GM23338 (cell line): ENCODE measurements at regions not wholly inside any gene's neighbourhood (a gene's known extent, or its start where the extent isn't known, plus 50 kb on each side); places are given as distances from the start of the nearest gene placed in this dataset.

Experiments used
- ATAC-seq: fragments of 200-7000 bp; cut with Tn5 transposase; 3 replicates; pipeline ENCODE4 v1.9.1; 2020
- DNase-seq: peaks from one replicate; pipeline ENCODE4 v3.0.0-alpha.2; 2015; ENCODE audit warnings: low spot score
- H2AFZ ChIP-seq: fragments of 200-600 bp; sonication (generic); 2 replicates; pipeline ENCODE4 v1.8.0; 2016; ENCODE audit warnings: antibody characterized with exemption, mild to moderate bottlenecking, moderate library complexity
- H3F3A ChIP-seq: fragments of 200-600 bp; sonication (generic); replicated peaks from 2 replicates; pipeline ENCODE4 v1.8.0; 2017; ENCODE audit warnings: antibody characterized with exemption, mixed run types, low read depth
- H3K27ac ChIP-seq: fragments of 200-600 bp; sonication (generic); 2 replicates; pipeline ENCODE4 v1.6.1; 2016; ENCODE audit warnings: low read depth
- H3K27me3 ChIP-seq: fragments of 200-600 bp; sonication (generic); 2 replicates; pipeline ENCODE4 v1.8.0; 2016; ENCODE audit warnings: mild to moderate bottlenecking, mixed run types, moderate library complexity; ENCODE audit not compliant: insufficient read depth
- H3K36me3 ChIP-seq: fragments of 200-600 bp; sonication (generic); 2 replicates; pipeline ENCODE4 v1.8.0; 2016; ENCODE audit warnings: mild to moderate bottlenecking; ENCODE audit not compliant: insufficient read depth
- H3K4me1 ChIP-seq: fragments of 200-600 bp; sonication (generic); 2 replicates; pipeline ENCODE4 v1.8.0; 2016; ENCODE audit warnings: mild to moderate bottlenecking, moderate library complexity; ENCODE audit not compliant: insufficient read depth
- H3K4me2 ChIP-seq: fragments of 200-600 bp; sonication (generic); 2 replicates; pipeline ENCODE4 v1.7.1; 2017; ENCODE audit warnings: mixed run types
- H3K4me3 ChIP-seq: fragments of 200-600 bp; sonication (generic); 2 replicates; pipeline ENCODE4 v1.6.1; 2016; ENCODE audit warnings: mixed run types
- H3K79me2 ChIP-seq: fragments of 200-600 bp; sonication (generic); replicated peaks from 2 replicates; pipeline ENCODE4 v1.8.0; 2017; ENCODE audit warnings: mild to moderate bottlenecking; ENCODE audit not compliant: insufficient read depth
- H3K9me2 ChIP-seq: fragments of 200-600 bp; sonication (generic); 2 replicates; pipeline ENCODE4 v1.8.0; 2017; ENCODE audit not compliant: insufficient read depth
- H4K20me1 ChIP-seq: fragments of 200-600 bp; sonication (generic); replicated peaks from 2 replicates; pipeline ENCODE4 v1.8.0; 2017; ENCODE audit warnings: mild to moderate bottlenecking; ENCODE audit not compliant: insufficient read depth
- H3K27ac Mint-ChIP-seq: 2 replicates; pipeline ENCODE4 v1.8.0; 2020; ENCODE audit warnings: inconsistent platforms, mild to moderate bottlenecking, moderate library complexity, mixed read lengths
- H3K27me3 Mint-ChIP-seq: 3 replicates; pipeline ENCODE4 v1.8.0; 2022; ENCODE audit warnings: low read depth, mild to moderate bottlenecking, moderate library complexity, mixed read lengths, inconsistent platforms; ENCODE audit not compliant: insufficient read depth, poor library complexity
- H3K36me3 Mint-ChIP-seq: 3 replicates; pipeline ENCODE4 v1.8.0; 2021; ENCODE audit warnings: low read depth, mild to moderate bottlenecking, inconsistent platforms, moderate library complexity, mixed read lengths
- H3K4me1 Mint-ChIP-seq: 3 replicates; pipeline ENCODE4 v1.8.0; 2020; ENCODE audit warnings: mild to moderate bottlenecking, inconsistent platforms, mixed read lengths
- H3K4me3 Mint-ChIP-seq: 3 replicates; pipeline ENCODE4 v1.8.0; 2021; ENCODE audit warnings: moderate library complexity, mild to moderate bottlenecking, inconsistent platforms, mixed read lengths
- H3K9me3 Mint-ChIP-seq: 3 replicates; pipeline ENCODE4 v1.8.0; 2020; ENCODE audit warnings: moderate library complexity, mild to moderate bottlenecking, inconsistent platforms, mixed read lengths
- CREB1 ChIP-seq: fragments of 250-450 bp; sonication (Bioruptor Pico); IDR thresholded peaks from 2 replicates; pipeline ENCODE4 v1.5.0; 2020; ENCODE audit warnings: low read depth, mild to moderate bottlenecking, moderate library complexity
- EZH2 ChIP-seq: fragments of 200-600 bp; sonication (generic); IDR thresholded peaks from one replicate; pipeline ENCODE4 v1.8.0; 2017; ENCODE audit warnings: antibody characterized with exemption, mild to moderate bottlenecking, low read depth; ENCODE audit not compliant: unreplicated experiment
- EZH2phosphoT487 ChIP-seq: fragments of 200-600 bp; sonication (generic); IDR thresholded peaks from one replicate; pipeline ENCODE4 v1.8.1; 2018; ENCODE audit warnings: antibody characterized with exemption; ENCODE audit not compliant: unreplicated experiment
- JUNB ChIP-seq: IDR thresholded peaks from one replicate; pipeline ENCODE4 v1.6.1; 2016; ENCODE audit warnings: antibody characterized with exemption; ENCODE audit not compliant: unreplicated experiment
- NANOG ChIP-seq: IDR thresholded peaks from 2 replicates; pipeline ENCODE4 v1.6.1; 2016; ENCODE audit warnings: antibody characterized with exemption, borderline replicate concordance
- POLR2AphosphoS5 ChIP-seq: IDR thresholded peaks from 2 replicates; pipeline ENCODE4 v1.6.1; 2016; ENCODE audit warnings: antibody characterized with exemption, low read depth
- STAT1 ChIP-seq: IDR thresholded peaks from one replicate; pipeline ENCODE4 v1.6.1; 2016; ENCODE audit warnings: antibody characterized with exemption; ENCODE audit not compliant: unreplicated experiment
- ZNF114 ChIP-seq: fragments of 250-450 bp; sonication (Bioruptor Pico); IDR thresholded peaks from 2 replicates; pipeline ENCODE4 v1.5.0; 2020; ENCODE audit warnings: mild to moderate bottlenecking, moderate library complexity
- ZNF331 ChIP-seq: fragments of 250-450 bp; sonication (Bioruptor Pico); IDR thresholded peaks from 2 replicates; pipeline ENCODE4 v1.5.0; 2020; ENCODE audit warnings: low read depth, mild to moderate bottlenecking, moderate library complexity
- TF ChIP-seq, protein P1 (sequence below): IDR thresholded peaks from 2 replicates; pipeline ENCODE4 v1.6.1; 2016; ENCODE audit warnings: antibody characterized with exemption
- TF ChIP-seq, protein P2 (sequence below): fragments of 250-450 bp; sonication (Bioruptor Pico); IDR thresholded peaks from 2 replicates; pipeline ENCODE4 v1.5.0; 2020; ENCODE audit warnings: mild to moderate bottlenecking, moderate library complexity
- TF ChIP-seq, protein P3 (sequence below), 2 experiments: fragments of 200-600 bp in 1 of 2; sonication (generic) in 1 of 2; conservative IDR thresholded peaks; 2 replicates each; pipeline versions ENCODE4 v1.5.1 to v1.6.1; 2016 to 2017; ENCODE audit warnings: antibody characterized with exemption in 2 of 2, low read depth in 2 of 2, mild to moderate bottlenecking in 2 of 2, moderate library complexity in 1 of 2
- TF ChIP-seq, protein P4 (sequence below): IDR thresholded peaks from one replicate; pipeline ENCODE4 v1.6.1; 2018; ENCODE audit warnings: antibody characterized with exemption; ENCODE audit not compliant: unreplicated experiment

DNA sequence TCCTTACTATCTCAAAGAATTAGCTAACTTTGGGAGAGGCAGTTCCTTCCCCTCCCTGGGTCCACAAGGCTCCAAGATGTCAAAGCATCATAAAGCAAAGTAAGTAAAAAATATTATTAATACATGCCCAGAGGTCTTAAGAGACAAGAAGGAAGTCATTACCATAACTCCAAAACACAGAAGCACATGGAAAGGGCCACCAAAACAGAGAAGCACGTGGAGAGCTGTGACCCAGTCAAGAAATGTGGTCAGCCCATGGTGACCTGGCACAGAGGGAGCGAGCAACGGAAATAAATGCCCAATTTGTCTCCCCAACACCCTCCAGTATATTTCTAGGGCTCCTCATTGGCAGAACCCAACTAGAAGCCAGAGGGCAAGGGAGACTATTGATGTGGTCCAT is 277.5 kb upstream of the API5 start:
- Histone ChIP-seq H3K4me2 (no peak overlapping the region), H3K4me1 (no peaks in the 10 kb centered on the region), H3K79me2 (no peaks in the 10 kb centered on the region), H3K27ac (no peak overlapping the region), H3K27me3 (no peaks in the 10 kb centered on the region), H4K20me1 (no peaks in the 10 kb centered on the region), H3K4me3 (no peak overlapping the region), H2AFZ (no peak overlapping the region), H3K9me2 (no peaks in the 10 kb centered on the region), H3K36me3 (no peaks in the 10 kb centered on the region), H3F3A (no peaks in the 10 kb centered on the region)
- Mint-ChIP-seq H3K27ac (no peak overlapping the region), H3K36me3 (peaks cover 13% of the 10 kb centered on the region), H3K27me3 (no peaks in the 10 kb centered on the region), H3K9me3 (peaks cover 89% of the 10 kb centered on the region), H3K4me1 (no peaks in the 10 kb centered on the region), H3K4me3 (no peak overlapping the region)
- no peak for TF ChIP-seq CREB1 (CRISPR knock-in tag)
- TF ChIP-seq, protein P1, sequence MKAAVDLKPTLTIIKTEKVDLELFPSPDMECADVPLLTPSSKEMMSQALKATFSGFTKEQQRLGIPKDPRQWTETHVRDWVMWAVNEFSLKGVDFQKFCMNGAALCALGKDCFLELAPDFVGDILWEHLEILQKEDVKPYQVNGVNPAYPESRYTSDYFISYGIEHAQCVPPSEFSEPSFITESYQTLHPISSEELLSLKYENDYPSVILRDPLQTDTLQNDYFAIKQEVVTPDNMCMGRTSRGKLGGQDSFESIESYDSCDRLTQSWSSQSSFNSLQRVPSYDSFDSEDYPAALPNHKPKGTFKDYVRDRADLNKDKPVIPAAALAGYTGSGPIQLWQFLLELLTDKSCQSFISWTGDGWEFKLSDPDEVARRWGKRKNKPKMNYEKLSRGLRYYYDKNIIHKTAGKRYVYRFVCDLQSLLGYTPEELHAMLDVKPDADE: no peak
- no peak for TF ChIP-seq STAT1
- TF ChIP-seq, protein P2, sequence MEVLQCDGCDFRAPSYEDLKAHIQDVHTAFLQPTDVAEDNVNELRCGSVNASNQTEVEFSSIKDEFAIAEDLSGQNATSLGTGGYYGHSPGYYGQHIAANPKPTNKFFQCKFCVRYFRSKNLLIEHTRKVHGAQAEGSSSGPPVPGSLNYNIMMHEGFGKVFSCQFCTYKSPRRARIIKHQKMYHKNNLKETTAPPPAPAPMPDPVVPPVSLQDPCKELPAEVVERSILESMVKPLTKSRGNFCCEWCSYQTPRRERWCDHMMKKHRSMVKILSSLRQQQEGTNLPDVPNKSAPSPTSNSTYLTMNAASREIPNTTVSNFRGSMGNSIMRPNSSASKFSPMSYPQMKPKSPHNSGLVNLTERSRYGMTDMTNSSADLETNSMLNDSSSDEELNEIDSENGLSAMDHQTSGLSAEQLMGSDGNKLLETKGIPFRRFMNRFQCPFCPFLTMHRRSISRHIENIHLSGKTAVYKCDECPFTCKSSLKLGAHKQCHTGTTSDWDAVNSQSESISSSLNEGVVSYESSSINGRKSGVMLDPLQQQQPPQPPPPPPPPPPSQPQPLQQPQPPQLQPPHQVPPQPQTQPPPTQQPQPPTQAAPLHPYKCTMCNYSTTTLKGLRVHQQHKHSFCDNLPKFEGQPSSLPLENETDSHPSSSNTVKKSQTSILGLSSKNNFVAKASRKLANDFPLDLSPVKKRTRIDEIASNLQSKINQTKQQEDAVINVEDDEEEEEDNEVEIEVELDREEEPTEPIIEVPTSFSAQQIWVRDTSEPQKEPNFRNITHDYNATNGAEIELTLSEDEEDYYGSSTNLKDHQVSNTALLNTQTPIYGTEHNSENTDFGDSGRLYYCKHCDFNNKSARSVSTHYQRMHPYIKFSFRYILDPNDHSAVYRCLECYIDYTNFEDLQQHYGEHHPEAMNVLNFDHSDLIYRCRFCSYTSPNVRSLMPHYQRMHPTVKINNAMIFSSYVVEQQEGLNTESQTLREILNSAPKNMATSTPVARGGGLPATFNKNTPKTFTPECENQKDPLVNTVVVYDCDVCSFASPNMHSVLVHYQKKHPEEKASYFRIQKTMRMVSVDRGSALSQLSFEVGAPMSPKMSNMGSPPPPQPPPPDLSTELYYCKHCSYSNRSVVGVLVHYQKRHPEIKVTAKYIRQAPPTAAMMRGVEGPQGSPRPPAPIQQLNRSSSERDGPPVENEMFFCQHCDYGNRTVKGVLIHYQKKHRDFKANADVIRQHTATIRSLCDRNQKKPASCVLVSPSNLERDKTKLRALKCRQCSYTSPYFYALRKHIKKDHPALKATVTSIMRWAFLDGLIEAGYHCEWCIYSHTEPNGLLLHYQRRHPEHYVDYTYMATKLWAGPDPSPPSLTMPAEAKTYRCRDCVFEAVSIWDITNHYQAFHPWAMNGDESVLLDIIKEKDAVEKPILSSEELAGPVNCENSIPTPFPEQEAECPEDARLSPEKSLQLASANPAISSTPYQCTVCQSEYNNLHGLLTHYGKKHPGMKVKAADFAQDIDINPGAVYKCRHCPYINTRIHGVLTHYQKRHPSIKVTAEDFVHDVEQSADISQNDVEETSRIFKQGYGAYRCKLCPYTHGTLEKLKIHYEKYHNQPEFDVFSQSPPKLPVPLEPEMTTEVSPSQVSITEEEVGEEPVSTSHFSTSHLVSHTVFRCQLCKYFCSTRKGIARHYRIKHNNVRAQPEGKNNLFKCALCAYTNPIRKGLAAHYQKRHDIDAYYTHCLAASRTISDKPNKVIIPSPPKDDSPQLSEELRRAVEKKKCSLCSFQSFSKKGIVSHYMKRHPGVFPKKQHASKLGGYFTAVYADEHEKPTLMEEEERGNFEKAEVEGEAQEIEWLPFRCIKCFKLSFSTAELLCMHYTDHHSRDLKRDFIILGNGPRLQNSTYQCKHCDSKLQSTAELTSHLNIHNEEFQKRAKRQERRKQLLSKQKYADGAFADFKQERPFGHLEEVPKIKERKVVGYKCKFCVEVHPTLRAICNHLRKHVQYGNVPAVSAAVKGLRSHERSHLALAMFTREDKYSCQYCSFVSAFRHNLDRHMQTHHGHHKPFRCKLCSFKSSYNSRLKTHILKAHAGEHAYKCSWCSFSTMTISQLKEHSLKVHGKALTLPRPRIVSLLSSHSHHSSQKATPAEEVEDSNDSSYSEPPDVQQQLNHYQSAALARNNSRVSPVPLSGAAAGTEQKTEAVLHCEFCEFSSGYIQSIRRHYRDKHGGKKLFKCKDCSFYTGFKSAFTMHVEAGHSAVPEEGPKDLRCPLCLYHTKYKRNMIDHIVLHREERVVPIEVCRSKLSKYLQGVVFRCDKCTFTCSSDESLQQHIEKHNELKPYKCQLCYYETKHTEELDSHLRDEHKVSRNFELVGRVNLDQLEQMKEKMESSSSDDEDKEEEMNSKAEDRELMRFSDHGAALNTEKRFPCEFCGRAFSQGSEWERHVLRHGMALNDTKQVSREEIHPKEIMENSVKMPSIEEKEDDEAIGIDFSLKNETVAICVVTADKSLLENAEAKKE (CRISPR knock-in tag): no peak
- TF ChIP-seq, protein P3, sequence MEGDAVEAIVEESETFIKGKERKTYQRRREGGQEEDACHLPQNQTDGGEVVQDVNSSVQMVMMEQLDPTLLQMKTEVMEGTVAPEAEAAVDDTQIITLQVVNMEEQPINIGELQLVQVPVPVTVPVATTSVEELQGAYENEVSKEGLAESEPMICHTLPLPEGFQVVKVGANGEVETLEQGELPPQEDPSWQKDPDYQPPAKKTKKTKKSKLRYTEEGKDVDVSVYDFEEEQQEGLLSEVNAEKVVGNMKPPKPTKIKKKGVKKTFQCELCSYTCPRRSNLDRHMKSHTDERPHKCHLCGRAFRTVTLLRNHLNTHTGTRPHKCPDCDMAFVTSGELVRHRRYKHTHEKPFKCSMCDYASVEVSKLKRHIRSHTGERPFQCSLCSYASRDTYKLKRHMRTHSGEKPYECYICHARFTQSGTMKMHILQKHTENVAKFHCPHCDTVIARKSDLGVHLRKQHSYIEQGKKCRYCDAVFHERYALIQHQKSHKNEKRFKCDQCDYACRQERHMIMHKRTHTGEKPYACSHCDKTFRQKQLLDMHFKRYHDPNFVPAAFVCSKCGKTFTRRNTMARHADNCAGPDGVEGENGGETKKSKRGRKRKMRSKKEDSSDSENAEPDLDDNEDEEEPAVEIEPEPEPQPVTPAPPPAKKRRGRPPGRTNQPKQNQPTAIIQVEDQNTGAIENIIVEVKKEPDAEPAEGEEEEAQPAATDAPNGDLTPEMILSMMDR (conservative IDR thresholded peaks at IDR 0.05; ENCODE audit: low read depth in 2 of 2): no peak
- TF ChIP-seq ZNF114 (CRISPR knock-in tag): no peak
- no peak for TF ChIP-seq JUNB
- TF ChIP-seq NANOG: no peak
- no peak for TF ChIP-seq EZH2
- TF ChIP-seq EZH2phosphoT487: no peak
- TF ChIP-seq, protein P4, sequence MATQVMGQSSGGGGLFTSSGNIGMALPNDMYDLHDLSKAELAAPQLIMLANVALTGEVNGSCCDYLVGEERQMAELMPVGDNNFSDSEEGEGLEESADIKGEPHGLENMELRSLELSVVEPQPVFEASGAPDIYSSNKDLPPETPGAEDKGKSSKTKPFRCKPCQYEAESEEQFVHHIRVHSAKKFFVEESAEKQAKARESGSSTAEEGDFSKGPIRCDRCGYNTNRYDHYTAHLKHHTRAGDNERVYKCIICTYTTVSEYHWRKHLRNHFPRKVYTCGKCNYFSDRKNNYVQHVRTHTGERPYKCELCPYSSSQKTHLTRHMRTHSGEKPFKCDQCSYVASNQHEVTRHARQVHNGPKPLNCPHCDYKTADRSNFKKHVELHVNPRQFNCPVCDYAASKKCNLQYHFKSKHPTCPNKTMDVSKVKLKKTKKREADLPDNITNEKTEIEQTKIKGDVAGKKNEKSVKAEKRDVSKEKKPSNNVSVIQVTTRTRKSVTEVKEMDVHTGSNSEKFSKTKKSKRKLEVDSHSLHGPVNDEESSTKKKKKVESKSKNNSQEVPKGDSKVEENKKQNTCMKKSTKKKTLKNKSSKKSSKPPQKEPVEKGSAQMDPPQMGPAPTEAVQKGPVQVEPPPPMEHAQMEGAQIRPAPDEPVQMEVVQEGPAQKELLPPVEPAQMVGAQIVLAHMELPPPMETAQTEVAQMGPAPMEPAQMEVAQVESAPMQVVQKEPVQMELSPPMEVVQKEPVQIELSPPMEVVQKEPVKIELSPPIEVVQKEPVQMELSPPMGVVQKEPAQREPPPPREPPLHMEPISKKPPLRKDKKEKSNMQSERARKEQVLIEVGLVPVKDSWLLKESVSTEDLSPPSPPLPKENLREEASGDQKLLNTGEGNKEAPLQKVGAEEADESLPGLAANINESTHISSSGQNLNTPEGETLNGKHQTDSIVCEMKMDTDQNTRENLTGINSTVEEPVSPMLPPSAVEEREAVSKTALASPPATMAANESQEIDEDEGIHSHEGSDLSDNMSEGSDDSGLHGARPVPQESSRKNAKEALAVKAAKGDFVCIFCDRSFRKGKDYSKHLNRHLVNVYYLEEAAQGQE: no peak
- TF ChIP-seq POLR2AphosphoS5: no peak
- TF ChIP-seq ZNF331: no peak
- no peak for DNase-seq
- ATAC-seq: no peak
